Left lobe of liver (tissue), 2 donors: ENCODE measurements at regions not wholly inside any gene's neighbourhood (a gene's known extent, or its start where the extent isn't known, plus 50 kb on each side); places are given as distances from the start of the nearest gene placed in this dataset.
"Not testable (repeated sequence)": the region's sequence is repeated elsewhere in the genome, so short reads cannot be mapped to it uniquely, and the experiment has no call there.

Experiments used
- ATAC-seq: fragments of 200-7000 bp; cut with Tn5 transposase; one replicate; pipeline ENCODE4 v1.9.1; 2020; ENCODE audit warnings: mild to moderate bottlenecking, moderate library complexity
- DNase-seq: peaks from one replicate; pipeline ENCODE4 v3.0.0-alpha.2; 2020; ENCODE audit warnings: low spot score
- donor health status: DM: no; HTN: no; CAD: no; lungs with moderate emphysema.
- donor health status: DM: no; HTN: yes; CAD: no.

- DNase-seq (no peak), ATAC-seq (no peak)
These were observed 610.5 kb downstream of the UTRN start for GRCh38 chr6:144895313-144896278.

- no peak for ATAC-seq
These were observed 611.2 kb downstream of the UTRN start for GRCh38 chr6:144896289-144896688.

GRCh38 chr6:144896871-144897270, 611.7 kb downstream of the UTRN start:
- DNase-seq (no peak), ATAC-seq (no peak)

More at GRCh38 chr6:144896289-144896688, 611.2 kb downstream of the UTRN start:
- no peak for DNase-seq

- ATAC-seq (no peak), DNase-seq (no peak)
These were observed 612.3 kb downstream of the UTRN start for GRCh38 chr6:144897441-144897921.

GRCh38 chr6:144898052-144898689, 613.0 kb downstream of the UTRN start:
- DNase-seq: no peak
- ATAC-seq: no peak

GRCh38 chr6:144898741-144899140, 613.6 kb downstream of the UTRN start:
- no peak for DNase-seq
- no peak for ATAC-seq

GRCh38 chr6:144899161-144899560, 614.0 kb downstream of the UTRN start:
- ATAC-seq: no peak
- DNase-seq: no peak

GRCh38 chr6:144901412-144901811, 616.3 kb downstream of the UTRN start:
- DNase-seq (no peak), ATAC-seq (no peak)

GRCh38 chr6:144908004-144908403, 622.9 kb downstream of the UTRN start:
- DNase-seq (no peak), ATAC-seq (no peak)

GRCh38 chr6:144909753-144910285, 624.7 kb downstream of the UTRN start:
- ATAC-seq (no peak), DNase-seq (no peak)

GRCh38 chr6:144911322-144911721, 626.2 kb downstream of the UTRN start:
- ATAC-seq (no peak), DNase-seq (no peak)

GRCh38 chr6:144912474-144912873, 627.3 kb downstream of the UTRN start:
- peak; percentile 60 for ATAC-seq
- no peak for DNase-seq

- ATAC-seq (no peak), DNase-seq (no peak)
These were observed 632.9 kb downstream of the UTRN start for GRCh38 chr6:144918073-144918472.

GRCh38 chr6:144919560-144919959, 634.4 kb downstream of the UTRN start:
- ATAC-seq (no peak), DNase-seq (no peak)

- ATAC-seq (no peak), DNase-seq (no peak)
These were observed 635.3 kb downstream of the UTRN start for GRCh38 chr6:144920391-144920961.

GRCh38 chr6:144921206-144921975, 636.3 kb downstream of the UTRN start:
- peak; percentile 78 for ATAC-seq

GRCh38 chr6:144922120-144922722, 637.1 kb downstream of the UTRN start:
- ATAC-seq (peak; percentile 84), DNase-seq (peak; percentile 68)

More at GRCh38 chr6:144921206-144921975, 636.3 kb downstream of the UTRN start:
- peak; percentile 63 for DNase-seq

GRCh38 chr6:144922771-144923490, 637.8 kb downstream of the UTRN start:
- not testable (repeated sequence) for ATAC-seq, DNase-seq

GRCh38 chr6:144923491-144923787, 638.3 kb downstream of the UTRN start:
- DNase-seq, ATAC-seq: not testable (repeated sequence)

- ATAC-seq (no peak), DNase-seq (no peak)
These were observed 643.7 kb downstream of the UTRN start for GRCh38 chr6:144928847-144929246.
